ENCODE measurements at regions not wholly inside any gene's neighbourhood (a gene's known extent, or its start where the extent isn't known, plus 50 kb on each side); places are given as distances from the start of the nearest gene placed in this dataset.

DNA sequence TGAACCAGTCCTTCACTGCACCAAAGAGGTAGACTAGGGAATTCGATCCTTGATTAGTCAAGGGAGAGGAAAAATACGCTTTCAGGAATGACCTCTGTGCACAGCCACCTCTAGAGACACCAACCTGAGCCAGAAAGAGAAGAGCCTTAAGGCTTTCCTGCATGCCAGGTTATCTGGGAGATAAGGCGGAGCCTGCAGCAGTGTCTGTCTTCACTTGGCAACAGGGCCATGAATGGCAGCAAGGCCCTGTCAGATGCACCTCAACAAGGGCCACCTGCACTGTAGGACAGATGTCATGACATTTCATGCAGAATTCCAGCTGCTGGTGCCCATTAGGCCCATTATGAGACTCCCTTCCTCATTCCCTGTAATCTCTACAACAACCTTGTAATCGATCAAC lies 88.1 kb downstream of the MEX3B start:
- H3K27me3 Mint-ChIP-seq (ENCODE audit: insufficient read depth, unreplicated experiment): no peaks in the 10 kb centered on the region
- DNase-seq: no peak
- H3K4me3 ChIP-seq (ENCODE audit: low read depth, low read length): no peak overlapping the region
- no peaks in the 10 kb centered on the region; the same call in 1 of the 2 replicates for H3K27me3 ChIP-seq (replicated peaks; ENCODE audit: control insufficient read depth, insufficient read depth, low read length)
- no peaks in the 10 kb centered on the region for H3K36me3 Mint-ChIP-seq (ENCODE audit: insufficient read depth, unreplicated experiment)
- TF ChIP-seq, protein P1, sequence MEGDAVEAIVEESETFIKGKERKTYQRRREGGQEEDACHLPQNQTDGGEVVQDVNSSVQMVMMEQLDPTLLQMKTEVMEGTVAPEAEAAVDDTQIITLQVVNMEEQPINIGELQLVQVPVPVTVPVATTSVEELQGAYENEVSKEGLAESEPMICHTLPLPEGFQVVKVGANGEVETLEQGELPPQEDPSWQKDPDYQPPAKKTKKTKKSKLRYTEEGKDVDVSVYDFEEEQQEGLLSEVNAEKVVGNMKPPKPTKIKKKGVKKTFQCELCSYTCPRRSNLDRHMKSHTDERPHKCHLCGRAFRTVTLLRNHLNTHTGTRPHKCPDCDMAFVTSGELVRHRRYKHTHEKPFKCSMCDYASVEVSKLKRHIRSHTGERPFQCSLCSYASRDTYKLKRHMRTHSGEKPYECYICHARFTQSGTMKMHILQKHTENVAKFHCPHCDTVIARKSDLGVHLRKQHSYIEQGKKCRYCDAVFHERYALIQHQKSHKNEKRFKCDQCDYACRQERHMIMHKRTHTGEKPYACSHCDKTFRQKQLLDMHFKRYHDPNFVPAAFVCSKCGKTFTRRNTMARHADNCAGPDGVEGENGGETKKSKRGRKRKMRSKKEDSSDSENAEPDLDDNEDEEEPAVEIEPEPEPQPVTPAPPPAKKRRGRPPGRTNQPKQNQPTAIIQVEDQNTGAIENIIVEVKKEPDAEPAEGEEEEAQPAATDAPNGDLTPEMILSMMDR (IDR thresholded peaks at IDR 0.05; ENCODE audit: insufficient read depth in 1 of 2, low read depth in 1 of 2, low read length in 1 of 2, severe bottlenecking in 1 of 2, unreplicated experiment in 1 of 2): no peak
- ChIA-PET CTCF (no interaction called here), POLR2A (no interaction called here)
- intact Hi-C loops (cut with micrococcal nuclease; ENCODE audit: unreplicated experiment): no loop called here
- no peak overlapping the region for H3K27ac Mint-ChIP-seq (ENCODE audit: unreplicated experiment)
- no peaks in the 10 kb centered on the region for H3K4me1 ChIP-seq
- H3K4me1 Mint-ChIP-seq (ENCODE audit: low read depth, unreplicated experiment): no peaks in the 10 kb centered on the region
- no peaks in the 10 kb centered on the region for H3K9me3 Mint-ChIP-seq (ENCODE audit: unreplicated experiment)
- no peaks in the 10 kb centered on the region for H3K36me3 ChIP-seq (ENCODE audit: control insufficient read depth, insufficient read depth, low read length)
- no peaks in the 10 kb centered on the region for H3K9me3 ChIP-seq
- BruUV-seq (replicated peaks): no TSS peak
- no peak overlapping the region for H3K4me3 Mint-ChIP-seq (ENCODE audit: unreplicated experiment)

DNA sequence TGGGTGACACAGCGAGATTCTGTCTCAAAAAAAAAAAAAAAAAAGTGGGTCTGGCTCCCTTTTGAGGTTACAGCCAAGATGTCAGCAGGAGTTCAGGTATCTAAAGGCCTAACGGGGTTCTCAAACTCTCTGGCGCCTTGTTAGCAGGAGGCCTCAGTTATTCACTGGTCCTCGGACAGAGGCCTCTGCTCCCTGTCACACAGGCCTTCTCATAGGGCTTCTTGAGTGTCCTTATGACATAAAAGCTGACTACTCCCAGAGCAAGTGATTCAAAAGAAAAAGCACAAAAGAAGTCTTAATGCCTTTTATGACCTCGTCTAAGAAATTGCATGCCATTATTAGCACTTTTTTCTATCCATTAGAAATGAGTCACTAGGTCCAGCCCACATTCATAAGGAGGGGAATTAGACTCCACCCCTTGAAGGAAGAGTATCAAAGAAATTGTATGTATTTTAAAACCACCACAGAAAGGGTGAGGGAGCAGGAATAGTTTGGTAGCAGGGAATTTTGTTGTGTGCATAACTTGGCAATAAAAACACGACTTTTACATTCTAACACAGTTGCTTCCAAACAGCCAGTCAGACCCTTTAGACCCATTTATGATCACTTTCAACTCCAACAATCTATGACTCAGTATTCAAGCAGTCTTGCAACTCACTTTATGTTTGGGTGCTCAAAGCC lies 90.3 kb downstream of the MEX3B start:
- no peaks in the 10 kb centered on the region for H3K9me3 Mint-ChIP-seq (ENCODE audit: unreplicated experiment)
- BruUV-seq (replicated peaks): no TSS peak

DNA sequence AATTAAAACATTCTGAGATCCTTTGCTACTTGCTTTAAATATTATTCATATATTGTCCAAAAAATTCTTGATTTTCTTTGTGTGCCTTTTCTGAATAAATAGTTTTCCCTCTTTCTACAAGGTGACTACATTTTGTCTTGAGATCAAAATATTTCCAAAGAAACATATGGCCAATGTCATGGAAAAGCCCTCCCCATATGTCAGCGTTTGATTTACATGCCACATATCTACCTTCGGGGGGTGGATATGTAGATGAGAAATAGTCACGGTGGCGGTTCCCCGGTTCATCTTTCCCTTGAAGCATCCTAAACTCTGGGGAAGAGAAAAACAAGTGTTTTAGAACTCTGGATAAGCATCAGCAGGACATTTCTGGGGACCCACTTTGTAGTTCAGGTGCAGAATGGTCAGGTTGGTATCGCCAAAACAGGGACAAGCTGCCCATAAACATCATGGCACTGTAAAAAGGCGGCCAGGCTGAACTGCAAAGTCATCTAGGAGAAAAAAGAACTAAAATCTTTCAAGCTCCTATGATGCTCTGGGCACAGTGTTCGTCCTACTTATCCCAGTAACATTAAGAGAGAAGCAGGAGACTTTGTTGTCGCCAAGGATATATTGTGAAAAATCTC lies 91.5 kb downstream of the MEX3B start:
- H3K9me3 ChIP-seq: no peaks in the 10 kb centered on the region
- Mint-ChIP-seq H3K27me3 (ENCODE audit: insufficient read depth, unreplicated experiment) (peaks cover 2% of the 10 kb centered on the region), H3K36me3 (ENCODE audit: insufficient read depth, unreplicated experiment) (no peaks in the 10 kb centered on the region), H3K4me1 (ENCODE audit: low read depth, unreplicated experiment) (no peaks in the 10 kb centered on the region), H3K4me3 (ENCODE audit: unreplicated experiment) (no peak overlapping the region), H3K9me3 (ENCODE audit: unreplicated experiment) (no peaks in the 10 kb centered on the region), H3K27ac (ENCODE audit: unreplicated experiment) (no peak overlapping the region)
- no peaks in the 10 kb centered on the region for H3K36me3 ChIP-seq (ENCODE audit: control insufficient read depth, insufficient read depth, low read length)
- intact Hi-C loops (cut with micrococcal nuclease; ENCODE audit: unreplicated experiment): no loop called here
- no peak overlapping the region for H3K4me3 ChIP-seq (ENCODE audit: low read depth, low read length)
- H3K27me3 ChIP-seq (replicated peaks; ENCODE audit: control insufficient read depth, insufficient read depth, low read length): no peaks in the 10 kb centered on the region; the same call in 1 of the 2 replicates
- ChIA-PET CTCF (no interaction called here), POLR2A (no interaction called here)
- no peak for DNase-seq
- TF ChIP-seq, protein P1 (IDR thresholded peaks at IDR 0.05; ENCODE audit: insufficient read depth in 1 of 2, low read depth in 1 of 2, low read length in 1 of 2, severe bottlenecking in 1 of 2, unreplicated experiment in 1 of 2): no peak
- no TSS peak for BruUV-seq (replicated peaks)
- no peaks in the 10 kb centered on the region for H3K4me1 ChIP-seq

More for the DNA sequence above, 90.3 kb downstream of the MEX3B start:
- peaks cover 2% of the 10 kb centered on the region for H3K27me3 Mint-ChIP-seq (ENCODE audit: insufficient read depth, unreplicated experiment)
- H3K4me3 Mint-ChIP-seq (ENCODE audit: unreplicated experiment): no peak overlapping the region
- H3K36me3 ChIP-seq (ENCODE audit: control insufficient read depth, insufficient read depth, low read length): no peaks in the 10 kb centered on the region
- intact Hi-C loops (cut with micrococcal nuclease; ENCODE audit: unreplicated experiment): no loop called here
- CTCF ChIA-PET: no interaction called here
- no peaks in the 10 kb centered on the region for H3K4me1 ChIP-seq
- POLR2A ChIA-PET: no interaction called here
- H3K4me3 ChIP-seq (ENCODE audit: low read depth, low read length): no peak overlapping the region
- no peaks in the 10 kb centered on the region for H3K4me1 Mint-ChIP-seq (ENCODE audit: low read depth, unreplicated experiment)
- no peaks in the 10 kb centered on the region for H3K36me3 Mint-ChIP-seq (ENCODE audit: insufficient read depth, unreplicated experiment)
- no peaks in the 10 kb centered on the region for H3K9me3 ChIP-seq
- no peaks in the 10 kb centered on the region; the same call in 1 of the 2 replicates for H3K27me3 ChIP-seq (replicated peaks; ENCODE audit: control insufficient read depth, insufficient read depth, low read length)
- H3K27ac Mint-ChIP-seq (ENCODE audit: unreplicated experiment): no peak overlapping the region
- TF ChIP-seq, protein P1 (IDR thresholded peaks at IDR 0.05; ENCODE audit: insufficient read depth in 1 of 2, low read depth in 1 of 2, low read length in 1 of 2, severe bottlenecking in 1 of 2, unreplicated experiment in 1 of 2): no peak
- no peak for DNase-seq
